OCI-LY1 (cell line): ENCODE measurements at regions not wholly inside any gene's neighbourhood (a gene's known extent, or its start where the extent isn't known, plus 50 kb on each side); places are given as distances from the start of the nearest gene placed in this dataset.

ENCODE experiments used
- H2AFZ ChIP-seq: fragments of 200-600 bp; sonication (generic), shearing (Covaris generic); 2 replicates; pipeline ENCODE4 v1.6.0; 2014; ENCODE audit warnings: antibody characterized with exemption, mild to moderate bottlenecking, low read length
- H3F3A ChIP-seq: fragments of 200-600 bp; sonication (generic), shearing (Covaris generic); 2 replicates; pipeline ENCODE4 v1.6.0; 2014; ENCODE audit warnings: mild to moderate bottlenecking, antibody characterized with exemption, low read length, moderate library complexity; ENCODE audit not compliant: insufficient read depth
- H3K27ac ChIP-seq: fragments of 200-600 bp; sonication (generic); 2 replicates; pipeline ENCODE4 v1.5.1; 2014; ENCODE audit warnings: low read length, mixed run types, mild to moderate bottlenecking, low read depth; ENCODE audit not compliant: poor library complexity, severe bottlenecking
- H3K27me3 ChIP-seq: fragments of 200-600 bp; sonication (generic); 2 replicates; pipeline ENCODE4 v1.6.0; 2014; ENCODE audit warnings: antibody characterized with exemption, mild to moderate bottlenecking, low read length, moderate library complexity; ENCODE audit not compliant: insufficient read depth
- H3K36me3 ChIP-seq: fragments of 200-600 bp; sonication (generic); 2 replicates; pipeline ENCODE4 v1.6.1; 2014; ENCODE audit warnings: mild to moderate bottlenecking, antibody characterized with exemption, low read length, moderate library complexity, mixed read lengths; ENCODE audit not compliant: insufficient read depth
- H3K4me1 ChIP-seq: fragments of 200-600 bp; sonication (generic); 2 replicates; pipeline ENCODE4 v1.5.1; 2014; ENCODE audit warnings: mild to moderate bottlenecking, low read length, moderate library complexity; ENCODE audit not compliant: insufficient read depth, severe bottlenecking
- H3K4me2 ChIP-seq: fragments of 200-600 bp; sonication (generic), shearing (Covaris generic); 2 replicates; pipeline ENCODE4 v1.6.1; 2014; ENCODE audit warnings: low read length
- H3K4me3 ChIP-seq: fragments of 200-600 bp; sonication (generic); 2 replicates; pipeline ENCODE4 v1.5.1; 2014; ENCODE audit warnings: low read length, low read depth, mild to moderate bottlenecking, mixed read lengths; ENCODE audit not compliant: poor library complexity, severe bottlenecking
- H3K79me2 ChIP-seq: fragments of 200-600 bp; shearing (Covaris generic); 2 replicates; pipeline ENCODE4 v1.6.1; 2016; ENCODE audit warnings: mixed run types, low read length, mixed read lengths; ENCODE audit not compliant: insufficient read depth
- H3K9ac ChIP-seq: fragments of 200-600 bp; sonication (generic), shearing (Covaris generic); 2 replicates; pipeline ENCODE4 v1.6.1; 2014; ENCODE audit warnings: mild to moderate bottlenecking, low read length, mixed read lengths
- H3K9me2 ChIP-seq: fragments of 200-600 bp; sonication (generic), shearing (Covaris generic); 2 replicates; pipeline ENCODE4 v1.6.1; 2014; ENCODE audit warnings: low read depth, mild to moderate bottlenecking, low read length, mixed read lengths
- H3K9me3 ChIP-seq: fragments of 200-600 bp; shearing (Covaris generic); 2 replicates; pipeline ENCODE4 v1.6.1; 2014; ENCODE audit warnings: low read length, mixed read lengths
- H4K20me1 ChIP-seq: fragments of 200-600 bp; sonication (generic), shearing (Covaris generic); 2 replicates; pipeline ENCODE4 v1.6.0; 2016; ENCODE audit warnings: mild to moderate bottlenecking, low read length; ENCODE audit not compliant: insufficient read depth
- EZH2 ChIP-seq: fragments of 200-600 bp; sonication (generic), shearing (Covaris generic); IDR thresholded peaks from 2 replicates; pipeline ENCODE4 v1.8.0; 2017; ENCODE audit warnings: borderline replicate concordance, mixed run types, mild to moderate bottlenecking, antibody characterized with exemption, low read length, moderate library complexity, mixed read lengths
- TF ChIP-seq, protein P1 (sequence below): fragments of 200-600 bp; sonication (generic), shearing (Covaris generic); IDR thresholded peaks from 2 replicates; pipeline ENCODE4 v1.5.1; 2017; ENCODE audit warnings: mild to moderate bottlenecking, antibody characterized with exemption, low read length, moderate library complexity, mixed read lengths

DNA sequence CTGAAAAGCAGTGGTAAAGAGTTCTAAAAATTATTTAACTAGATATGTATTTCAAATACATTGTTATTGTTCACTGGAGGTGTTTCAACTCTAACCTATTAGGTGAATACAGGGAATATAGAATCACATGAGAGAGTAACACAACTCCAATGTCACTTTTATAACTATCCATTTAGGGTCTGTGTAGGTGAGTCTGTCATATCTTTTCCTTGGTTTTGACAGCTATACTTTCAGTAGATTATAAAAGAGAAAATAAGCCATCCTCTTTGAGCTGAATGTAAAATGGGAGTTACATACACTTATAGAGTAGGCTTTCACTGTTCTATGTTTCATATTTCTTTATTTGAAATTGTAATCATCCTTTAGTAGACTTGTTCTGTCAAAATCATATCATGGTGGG is 2321.0 kb downstream of the PCDH9 start:
- H3K27me3 ChIP-seq = no peaks in the 10 kb centered on the region
- no peak overlapping the region for H3K4me3 ChIP-seq
- TF ChIP-seq, protein P1, sequence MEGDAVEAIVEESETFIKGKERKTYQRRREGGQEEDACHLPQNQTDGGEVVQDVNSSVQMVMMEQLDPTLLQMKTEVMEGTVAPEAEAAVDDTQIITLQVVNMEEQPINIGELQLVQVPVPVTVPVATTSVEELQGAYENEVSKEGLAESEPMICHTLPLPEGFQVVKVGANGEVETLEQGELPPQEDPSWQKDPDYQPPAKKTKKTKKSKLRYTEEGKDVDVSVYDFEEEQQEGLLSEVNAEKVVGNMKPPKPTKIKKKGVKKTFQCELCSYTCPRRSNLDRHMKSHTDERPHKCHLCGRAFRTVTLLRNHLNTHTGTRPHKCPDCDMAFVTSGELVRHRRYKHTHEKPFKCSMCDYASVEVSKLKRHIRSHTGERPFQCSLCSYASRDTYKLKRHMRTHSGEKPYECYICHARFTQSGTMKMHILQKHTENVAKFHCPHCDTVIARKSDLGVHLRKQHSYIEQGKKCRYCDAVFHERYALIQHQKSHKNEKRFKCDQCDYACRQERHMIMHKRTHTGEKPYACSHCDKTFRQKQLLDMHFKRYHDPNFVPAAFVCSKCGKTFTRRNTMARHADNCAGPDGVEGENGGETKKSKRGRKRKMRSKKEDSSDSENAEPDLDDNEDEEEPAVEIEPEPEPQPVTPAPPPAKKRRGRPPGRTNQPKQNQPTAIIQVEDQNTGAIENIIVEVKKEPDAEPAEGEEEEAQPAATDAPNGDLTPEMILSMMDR = no peak
- no peak for TF ChIP-seq EZH2
- no peaks in the 10 kb centered on the region for H3K4me1 ChIP-seq
- H3K9ac ChIP-seq = no peak overlapping the region
- no peaks in the 10 kb centered on the region for H3K36me3 ChIP-seq
- no peaks in the 10 kb centered on the region for H4K20me1 ChIP-seq
- H3K27ac ChIP-seq = no peak overlapping the region
- no peak overlapping the region; the same call in 1 of the 2 replicates for H2AFZ ChIP-seq
- peaks cover 3% of the 10 kb centered on the region; the same call in 1 of the 2 replicates for H3K9me3 ChIP-seq
- no peaks in the 10 kb centered on the region for H3K79me2 ChIP-seq
- H3K9me2 ChIP-seq = no peaks in the 10 kb centered on the region
- H3F3A ChIP-seq = no peaks in the 10 kb centered on the region; the same call in 1 of the 2 replicates
- no peak overlapping the region for H3K4me2 ChIP-seq

DNA sequence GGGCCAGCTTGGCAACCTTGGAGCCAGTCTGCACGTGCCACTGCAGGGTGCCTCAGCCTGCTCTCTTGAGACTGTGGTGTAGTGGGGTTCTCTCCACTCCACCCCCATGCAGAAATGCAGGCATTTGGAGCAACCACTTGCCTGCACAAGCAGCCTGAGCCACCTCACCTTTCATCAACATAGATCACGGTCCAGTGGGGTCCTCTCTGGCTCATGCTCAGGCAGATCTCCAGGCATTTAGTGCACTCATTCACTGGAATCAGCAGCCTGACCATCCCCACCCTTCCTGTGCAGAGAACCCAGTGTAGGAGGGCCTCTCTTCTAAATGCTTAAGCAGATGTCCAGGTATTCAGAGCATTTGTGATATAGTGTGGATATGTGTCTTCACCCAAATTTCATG is 2330.1 kb downstream of the PCDH9 start:
- H4K20me1 ChIP-seq = no peaks in the 10 kb centered on the region
- no peak overlapping the region for H2AFZ ChIP-seq
- no peaks in the 10 kb centered on the region for H3K9me2 ChIP-seq
- TF ChIP-seq, protein P1 = no peak
- TF ChIP-seq EZH2 = no peak
- H3K4me2 ChIP-seq = no peak overlapping the region
- H3K79me2 ChIP-seq = no peaks in the 10 kb centered on the region
- no peaks in the 10 kb centered on the region for H3K36me3 ChIP-seq
- no peaks in the 10 kb centered on the region for H3F3A ChIP-seq
- no peak overlapping the region for H3K9ac ChIP-seq
- no peak overlapping the region for H3K4me3 ChIP-seq
- peaks cover 4% of the 10 kb centered on the region for H3K4me1 ChIP-seq
- H3K9me3 ChIP-seq = no peaks in the 10 kb centered on the region
- no peaks in the 10 kb centered on the region for H3K27me3 ChIP-seq
- H3K27ac ChIP-seq = no peak overlapping the region

DNA sequence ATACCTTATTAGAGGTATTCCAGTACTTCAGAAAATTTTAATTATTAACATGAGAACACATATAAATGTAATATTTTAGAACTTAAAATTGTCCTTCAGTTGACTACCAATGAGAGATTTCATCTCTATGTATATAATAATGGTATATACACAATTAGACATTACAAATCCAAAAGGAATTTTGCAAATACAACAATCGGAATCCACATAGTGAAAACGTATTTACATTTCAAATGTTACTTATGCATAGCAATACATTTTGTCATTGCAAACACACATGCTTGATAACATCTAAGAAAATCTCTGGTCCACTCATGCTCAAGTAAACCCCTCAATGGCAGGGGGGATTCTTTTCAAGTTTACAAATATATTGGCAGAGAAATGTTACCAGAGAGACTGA is 2345.2 kb downstream of the PCDH9 start:
- no peak overlapping the region for H2AFZ ChIP-seq
- 0 out of 2 replicates have a peak, but pooled peaks cover 3% of the 10 kb centered on the region for H3K9me3 ChIP-seq
- H3F3A ChIP-seq = no peaks in the 10 kb centered on the region
- no peak overlapping the region for H3K27ac ChIP-seq
- H3K36me3 ChIP-seq = no peaks in the 10 kb centered on the region
- H3K4me1 ChIP-seq = no peaks in the 10 kb centered on the region
- no peaks in the 10 kb centered on the region for H3K79me2 ChIP-seq
- no peaks in the 10 kb centered on the region for H4K20me1 ChIP-seq
- no peak overlapping the region for H3K4me3 ChIP-seq
- no peaks in the 10 kb centered on the region for H3K9me2 ChIP-seq
- H3K9ac ChIP-seq = no peak overlapping the region
- H3K4me2 ChIP-seq = no peak overlapping the region
- H3K27me3 ChIP-seq = no peaks in the 10 kb centered on the region
- TF ChIP-seq, protein P1 = no peak
- TF ChIP-seq EZH2 = no peak
